ENCODE measurements at regions not wholly inside any gene's neighbourhood (a gene's known extent, or its start where the extent isn't known, plus 50 kb on each side); places are given as distances from the start of the nearest gene placed in this dataset.

DNA sequence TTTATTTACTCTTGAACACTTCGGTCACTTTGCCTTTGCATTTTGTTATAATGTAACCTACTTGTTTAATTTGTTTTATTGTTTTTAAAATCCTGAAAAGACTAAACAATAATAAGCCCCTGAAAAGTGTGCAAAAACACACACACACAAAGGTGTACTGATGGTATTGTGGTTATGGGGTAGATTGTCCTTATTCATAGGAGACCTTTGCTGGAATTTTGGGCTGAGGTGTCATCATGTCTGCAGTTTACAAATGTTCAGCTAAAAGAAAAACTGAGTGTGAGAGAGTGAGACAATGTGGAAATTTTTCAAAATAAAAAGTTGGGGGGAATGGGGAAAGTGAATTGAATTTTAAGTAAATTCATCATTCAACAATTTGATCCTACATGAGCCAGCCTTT is 174.9 kb downstream of the QDPR start:
- DNase-seq (ENCODE audit: low read depth in 2 of 2) = no peak

GRCh38 chr4:17336524-17336961 is 175.3 kb downstream of the QDPR start:
- peak; percentile 53 to 60 for DNase-seq (ENCODE audit: low read depth in 2 of 2)

- DNase-seq (ENCODE audit: low read depth in 2 of 2) = no peak
Measured at GRCh38 chr4:17336069-17336468, 175.8 kb downstream of the QDPR start.

DNA sequence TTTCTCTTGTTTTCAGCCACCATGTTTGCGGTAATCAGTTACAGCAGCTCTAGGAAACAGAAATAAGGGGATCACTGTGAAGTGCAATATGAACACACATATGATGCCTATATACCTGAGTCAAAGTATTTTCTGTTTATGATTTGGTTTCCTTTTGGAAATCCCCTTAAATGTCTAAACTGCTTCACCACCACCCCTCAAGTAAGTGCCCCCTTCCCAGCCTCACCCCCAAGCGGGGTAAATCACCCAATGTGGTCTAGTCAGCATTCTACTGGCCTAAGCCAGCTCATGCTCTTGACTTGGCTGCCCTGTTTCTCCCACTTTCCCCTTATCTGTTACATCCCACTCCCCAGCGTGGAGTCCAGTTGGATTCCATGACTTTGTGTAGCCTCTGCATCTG is 176.5 kb downstream of the QDPR start:
- no peak for DNase-seq (ENCODE audit: low read depth in 2 of 2)

DNA sequence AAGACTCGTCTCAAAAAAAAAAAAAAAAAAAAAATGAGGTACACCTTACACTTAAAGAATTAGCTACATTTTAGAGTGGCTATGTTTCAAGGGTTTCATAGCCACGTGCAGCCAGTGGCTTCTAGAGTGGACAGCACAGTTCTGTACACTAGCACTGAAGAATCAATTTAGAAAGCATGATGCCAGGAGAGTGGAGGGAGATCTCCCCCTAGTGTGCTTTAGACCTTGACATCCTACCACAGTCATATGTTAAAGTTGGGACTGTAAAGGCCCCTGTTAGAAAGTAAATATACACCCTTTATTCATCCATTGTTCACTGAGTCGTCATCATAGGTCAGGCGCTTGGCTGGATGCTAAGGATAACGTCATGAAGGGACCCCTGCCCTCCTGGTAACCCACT is 179.4 kb downstream of the QDPR start:
- DNase-seq (ENCODE audit: low read depth in 2 of 2) = no peak

DNA sequence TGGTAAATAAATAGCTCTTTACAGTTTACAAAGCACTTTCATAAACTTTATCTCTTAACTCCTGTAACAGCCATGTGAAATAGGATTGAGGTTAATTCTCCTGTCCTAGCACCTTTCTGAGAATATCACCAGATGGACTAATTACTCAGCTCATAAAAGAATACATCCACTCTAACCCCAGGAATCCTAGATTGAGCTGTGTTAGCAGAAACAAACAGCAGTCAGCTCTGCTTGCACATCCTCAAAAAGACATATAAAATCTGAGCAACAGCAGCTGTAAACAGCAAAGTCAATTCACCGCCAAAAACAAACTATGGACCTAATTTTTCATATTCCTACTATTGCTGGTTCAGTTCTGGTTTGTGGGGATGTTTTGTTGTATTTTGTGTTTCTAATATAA is 182.8 kb downstream of the QDPR start:
- no peak for DNase-seq (ENCODE audit: low read depth in 2 of 2)

DNA sequence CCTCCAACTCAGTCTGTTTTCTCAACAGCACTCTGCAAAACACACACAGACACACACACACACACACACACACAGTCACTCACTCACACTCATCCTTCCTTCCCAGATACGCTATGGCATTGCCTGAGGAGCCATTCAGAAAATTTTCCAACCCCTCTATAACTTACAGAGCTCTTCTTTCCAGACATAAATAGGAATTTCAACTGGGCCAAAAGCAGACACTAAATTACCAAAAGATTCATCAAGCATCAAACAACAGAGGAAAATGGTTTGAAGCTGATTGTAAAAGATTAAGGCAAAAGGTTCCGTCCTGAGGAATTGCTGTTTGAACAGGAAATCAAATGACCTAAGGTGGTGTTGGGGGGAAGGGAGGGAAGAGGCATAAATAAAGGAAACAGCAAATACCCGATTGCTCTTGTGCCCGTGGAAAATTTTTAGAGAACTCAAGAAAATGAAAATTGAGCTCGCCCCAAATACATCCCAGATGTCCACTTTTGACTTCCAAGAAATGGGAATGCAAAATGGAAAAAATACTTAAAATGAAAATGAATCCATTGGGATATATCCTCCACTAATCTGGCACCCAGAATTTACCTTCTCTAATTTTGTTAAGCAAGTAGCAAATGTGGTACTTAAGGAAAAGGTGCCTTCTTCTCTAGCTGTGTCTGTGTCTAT is 183.6 kb downstream of the QDPR start:
- no peak for DNase-seq (ENCODE audit: low read depth in 2 of 2)

GRCh38 chr4:17327591-17327990 is 184.3 kb downstream of the QDPR start:
- DNase-seq (ENCODE audit: low read depth in 2 of 2) = no peak

GRCh38 chr4:17326756-17327155 is 185.1 kb downstream of the QDPR start:
- DNase-seq (ENCODE audit: low read depth in 2 of 2) = no peak

- no peak for DNase-seq (ENCODE audit: low read depth in 2 of 2)
Measured at GRCh38 chr4:17325098-17325497, 186.8 kb downstream of the QDPR start.

DNA sequence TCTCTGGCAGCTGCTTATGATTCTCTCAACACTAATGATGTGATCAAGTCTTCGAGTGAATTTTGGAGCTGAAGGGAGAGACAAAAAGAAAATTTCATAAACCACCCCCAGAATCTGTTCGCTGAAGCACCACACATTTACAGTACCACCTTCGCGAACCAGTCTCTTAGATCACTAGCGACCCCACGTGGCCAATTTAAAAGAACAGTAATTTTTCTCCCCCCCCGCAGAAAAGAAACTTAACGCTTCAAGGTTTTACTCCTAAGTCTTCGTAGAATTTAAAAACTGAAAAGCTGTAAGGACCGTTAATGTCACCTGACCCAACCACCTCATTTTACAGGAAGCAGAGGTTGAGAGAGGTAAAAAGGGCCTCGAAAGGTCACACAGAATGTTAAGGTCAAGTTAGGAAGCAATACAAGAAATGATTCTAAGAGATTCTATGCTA is 187.5 kb downstream of the QDPR start:
- peak in 1 of 2 experiments; percentile 39 for DNase-seq (ENCODE audit: low read depth in 2 of 2)

GRCh38 chr4:17323554-17324385 is 188.1 kb downstream of the QDPR start:
- no peak for DNase-seq (ENCODE audit: low read depth in 2 of 2)

DNA sequence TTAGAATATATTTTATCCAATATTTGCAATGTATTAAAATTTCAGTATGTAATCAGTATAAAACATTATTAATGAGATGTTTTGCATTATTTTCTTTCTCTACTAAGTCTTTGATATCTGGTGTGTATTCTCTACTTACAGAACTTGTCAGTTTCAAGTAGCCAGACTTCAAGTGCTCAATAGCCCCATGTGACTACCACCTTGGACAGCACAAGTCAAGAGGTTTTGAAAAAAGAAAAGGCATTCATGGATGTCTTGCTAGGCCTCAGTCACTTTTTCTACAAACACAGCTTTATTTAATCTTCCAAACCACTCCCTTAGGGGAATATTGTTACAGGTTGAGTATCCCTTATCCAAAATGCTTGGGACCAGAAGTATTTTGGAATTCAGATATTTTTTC is 189.4 kb downstream of the QDPR start:
- no peak for DNase-seq (ENCODE audit: low read depth in 2 of 2)

DNA sequence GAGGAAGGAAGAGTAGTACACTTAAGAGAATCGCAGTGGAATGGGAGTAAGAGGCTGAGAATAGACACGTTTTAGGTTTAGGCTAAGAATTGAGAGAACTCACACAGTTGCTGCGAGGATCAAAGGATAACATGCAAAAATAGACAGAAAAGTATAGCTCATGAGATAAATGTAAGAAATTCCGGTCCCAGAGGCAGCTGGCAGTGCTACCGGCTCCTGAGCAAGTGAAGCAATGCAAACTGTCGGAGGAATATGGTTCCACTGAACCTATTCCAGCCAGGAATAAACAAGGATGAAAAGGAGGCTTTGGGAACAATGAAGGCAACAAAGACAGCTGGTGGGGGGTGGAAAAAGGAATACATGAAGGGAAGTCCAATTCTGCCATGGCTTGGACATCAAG is 191.8 kb downstream of the QDPR start:
- DNase-seq (ENCODE audit: low read depth in 2 of 2) = no peak

DNA sequence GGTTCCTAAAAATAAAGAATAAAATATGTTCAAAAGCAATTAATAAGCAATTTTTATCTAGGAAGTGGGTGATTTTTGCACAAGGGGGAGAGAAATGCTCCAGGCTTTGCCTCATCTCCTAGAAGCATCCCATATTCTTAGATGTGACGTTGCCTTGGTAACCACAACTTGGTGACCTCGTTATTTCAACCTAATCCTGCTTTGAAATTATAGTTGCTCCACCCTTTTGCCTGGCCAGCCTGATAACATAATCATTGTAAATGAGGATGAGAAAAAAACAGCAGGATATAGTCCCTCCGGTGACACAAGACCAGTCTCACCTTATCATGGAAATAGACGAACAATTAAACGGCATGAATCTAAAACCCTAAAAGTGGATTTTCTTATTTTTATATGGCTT is 194.4 kb downstream of the QDPR start:
- DNase-seq (ENCODE audit: low read depth in 2 of 2) = no peak

DNA sequence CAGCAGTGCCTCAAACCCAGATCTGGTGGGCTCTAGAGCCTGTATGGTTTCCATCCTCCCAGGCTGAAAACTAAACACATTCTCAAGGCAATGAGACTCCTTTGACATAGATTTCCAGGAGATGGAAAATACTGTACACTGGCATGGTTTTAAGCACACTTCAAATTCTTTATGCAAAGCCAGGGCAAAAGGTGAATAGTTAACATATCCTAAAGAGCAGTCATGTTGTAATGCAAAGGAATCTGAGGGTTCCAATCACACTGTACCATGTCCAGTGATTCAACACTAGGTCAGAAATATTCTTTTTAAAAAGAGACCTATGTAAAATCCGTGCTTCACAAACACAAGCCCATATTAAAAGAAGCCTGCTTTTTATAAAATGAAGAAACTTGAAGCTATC is 195.3 kb downstream of the QDPR start:
- DNase-seq (ENCODE audit: low read depth in 2 of 2) = no peak

GRCh38 chr4:17315459-17315858 is 196.4 kb downstream of the QDPR start:
- no peak for DNase-seq (ENCODE audit: low read depth in 2 of 2)

- no peak for DNase-seq (ENCODE audit: low read depth in 2 of 2)
Measured at GRCh38 chr4:17313194-17313593, 198.7 kb downstream of the QDPR start.

DNA sequence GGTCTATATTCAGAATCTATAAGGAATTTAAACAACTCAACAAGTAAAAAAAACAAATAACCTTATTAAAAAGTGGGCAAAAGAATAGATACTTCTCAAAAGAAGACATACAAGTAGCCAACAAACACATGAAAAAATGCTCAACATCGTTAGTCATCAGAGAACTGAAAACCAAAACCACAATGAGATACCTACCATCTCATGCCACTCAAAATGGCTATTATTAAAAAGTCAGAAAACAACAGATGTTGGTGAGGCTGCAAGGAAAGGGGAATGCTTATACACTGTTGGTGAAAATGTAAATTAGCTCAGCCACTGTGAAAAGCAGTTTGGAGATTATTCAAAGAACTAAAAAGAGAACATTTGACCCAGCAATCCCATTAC is 201.6 kb downstream of the QDPR start:
- DNase-seq (ENCODE audit: low read depth in 2 of 2) = no peak

GRCh38 chr4:17309567-17310268 is 202.2 kb downstream of the QDPR start:
- no peak for DNase-seq (ENCODE audit: low read depth in 2 of 2)

- no peak for DNase-seq (ENCODE audit: low read depth in 2 of 2)
Measured at GRCh38 chr4:17301869-17302268, 210.0 kb downstream of the QDPR start.

DNA sequence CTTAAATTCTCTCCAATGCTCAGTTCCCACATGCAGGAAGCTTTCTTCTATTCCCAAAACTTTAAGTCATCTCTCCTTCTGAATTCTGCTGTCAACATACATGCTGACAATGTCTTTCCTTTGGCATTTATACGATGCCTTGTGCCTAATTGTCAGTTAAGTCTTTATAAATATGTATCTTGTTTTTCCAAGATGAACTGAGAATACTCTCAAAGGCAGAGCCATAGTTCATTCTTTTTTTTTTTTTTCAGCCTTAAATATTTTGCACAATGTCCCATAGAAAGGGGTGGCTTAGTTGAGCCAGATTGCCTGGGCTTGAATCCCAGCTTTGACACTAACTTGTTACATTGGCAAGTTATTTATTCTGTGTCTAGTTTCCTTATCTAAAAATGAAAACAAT is 210.6 kb downstream of the QDPR start:
- no peak for DNase-seq (ENCODE audit: low read depth in 2 of 2)
